RWPE2 (cell line): ENCODE measurements at regions not wholly inside any gene's neighbourhood (a gene's known extent, or its start where the extent isn't known, plus 50 kb on each side); places are given as distances from the start of the nearest gene placed in this dataset.
"Not testable (repeated sequence)": the region's sequence is repeated elsewhere in the genome, so short reads cannot be mapped to it uniquely, and the experiment has no call there.

Source experiments
- ATAC-seq: fragments of 200-7000 bp; cut with Tn5 transposase; 3 replicates; pipeline ENCODE4 v1.9.1; 2021; ENCODE audit warnings: low read depth
- DNase-seq: peaks from one replicate; pipeline ENCODE4 v3.0.0-alpha.2; 2020; ENCODE audit warnings: low spot score
- H3K27ac ChIP-seq: fragments of 450-650 bp; 2 replicates; pipeline ENCODE4 v1.5.1; 2017; ENCODE audit warnings: mild to moderate bottlenecking; ENCODE audit not compliant: poor library complexity, severe bottlenecking
- H3K27me3 ChIP-seq: fragments of 250-450 bp; sonication (Bioruptor Pico); 2 replicates; pipeline ENCODE4 v1.5.1; 2021; ENCODE audit warnings: mild to moderate bottlenecking, moderate library complexity; ENCODE audit not compliant: insufficient read depth, poor library complexity, severe bottlenecking
- H3K36me3 ChIP-seq: fragments of 250-450 bp; sonication (Bioruptor Pico); 2 replicates; pipeline ENCODE4 v1.5.1; 2020; ENCODE audit warnings: low read depth, mild to moderate bottlenecking, moderate library complexity
- H3K4me1 ChIP-seq: fragments of 250-450 bp; sonication (Bioruptor Pico); 2 replicates; pipeline ENCODE4 v1.5.1; 2021; ENCODE audit warnings: mild to moderate bottlenecking, moderate library complexity; ENCODE audit not compliant: insufficient read depth, poor library complexity, severe bottlenecking
- H3K4me3 ChIP-seq: fragments of 250-450 bp; sonication (Bioruptor Pico); 2 replicates; pipeline ENCODE4 v1.5.1; 2021; ENCODE audit warnings: mild to moderate bottlenecking, moderate library complexity; ENCODE audit not compliant: severe bottlenecking
- H3K9me3 ChIP-seq: fragments of 250-450 bp; sonication (Bioruptor Pico); 2 replicates; pipeline ENCODE4 v1.5.1; 2021; ENCODE audit warnings: mild to moderate bottlenecking, moderate library complexity; ENCODE audit not compliant: severe bottlenecking
- CTCF ChIP-seq: fragments of 450-650 bp; IDR thresholded peaks from one replicate; pipeline ENCODE4 v1.5.1; 2017; ENCODE audit warnings: mild to moderate bottlenecking, moderate library complexity; ENCODE audit not compliant: poor library complexity, severe bottlenecking

DNA sequence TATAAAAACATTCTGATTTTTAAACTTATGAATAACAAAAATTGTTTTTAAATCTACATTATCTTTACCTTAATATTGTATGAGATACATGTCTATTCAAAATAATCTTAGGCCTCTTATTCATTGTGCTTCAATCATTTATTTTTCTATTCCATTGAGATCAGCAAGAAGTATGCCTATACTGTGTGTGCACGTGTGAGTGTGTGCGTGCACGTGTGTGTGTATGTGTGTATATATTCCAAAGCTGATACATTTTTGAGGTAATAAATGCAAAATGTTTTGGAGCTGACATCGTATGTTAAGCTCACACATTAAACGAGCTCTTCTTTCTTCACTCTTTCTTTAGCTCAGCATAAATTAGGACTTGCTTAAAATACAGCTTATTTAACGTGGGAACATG, 1701.2 kb upstream of the PCDH10 start:
- Histone ChIP-seq H3K9me3 (no peaks in the 10 kb centered on the region), H3K27me3 (no peaks in the 10 kb centered on the region), H3K36me3 (no peaks in the 10 kb centered on the region), H3K4me3 (no peak overlapping the region), H3K27ac (no peak overlapping the region), H3K4me1 (no peaks in the 10 kb centered on the region)
- ATAC-seq (no peak), DNase-seq (no peak)
- TF ChIP-seq CTCF: no peak

DNA sequence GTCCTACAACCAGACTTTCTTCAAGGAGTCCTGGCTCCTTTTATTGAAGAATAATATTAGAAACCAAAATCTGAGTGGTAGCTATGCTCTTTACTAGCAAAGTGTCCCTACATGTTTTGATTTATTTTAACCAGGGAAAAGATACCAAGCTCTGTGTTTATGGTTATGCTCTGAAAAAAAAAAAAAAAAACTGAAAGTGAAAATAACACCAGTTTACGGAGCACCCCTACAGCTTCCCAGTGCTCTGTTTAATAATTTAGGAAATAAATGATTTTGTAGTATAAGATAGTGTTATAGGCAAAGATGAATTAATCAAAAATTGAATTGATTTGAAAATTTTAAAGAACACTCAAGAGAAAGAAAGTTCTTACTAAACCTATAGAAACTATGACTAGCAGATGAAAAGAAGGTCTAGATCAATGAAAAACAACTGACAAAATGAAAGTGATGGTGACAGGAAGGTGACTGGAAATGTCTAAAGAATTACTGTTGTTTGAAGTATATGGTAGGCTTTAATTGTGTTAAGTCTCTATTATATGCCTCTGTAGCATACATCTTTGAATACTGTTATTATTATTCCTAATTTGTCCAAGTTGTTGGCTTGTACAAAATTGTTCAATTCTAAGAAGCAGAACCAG, 1698.4 kb upstream of the PCDH10 start:
- no peak for TF ChIP-seq CTCF
- H3K36me3 ChIP-seq: no peaks in the 10 kb centered on the region
- no peaks in the 10 kb centered on the region for H3K27me3 ChIP-seq
- DNase-seq: no peak
- H3K4me3 ChIP-seq: no peak overlapping the region
- no peaks in the 10 kb centered on the region for H3K4me1 ChIP-seq
- no peak overlapping the region for H3K27ac ChIP-seq
- no peak for ATAC-seq
- H3K9me3 ChIP-seq: no peaks in the 10 kb centered on the region

DNA sequence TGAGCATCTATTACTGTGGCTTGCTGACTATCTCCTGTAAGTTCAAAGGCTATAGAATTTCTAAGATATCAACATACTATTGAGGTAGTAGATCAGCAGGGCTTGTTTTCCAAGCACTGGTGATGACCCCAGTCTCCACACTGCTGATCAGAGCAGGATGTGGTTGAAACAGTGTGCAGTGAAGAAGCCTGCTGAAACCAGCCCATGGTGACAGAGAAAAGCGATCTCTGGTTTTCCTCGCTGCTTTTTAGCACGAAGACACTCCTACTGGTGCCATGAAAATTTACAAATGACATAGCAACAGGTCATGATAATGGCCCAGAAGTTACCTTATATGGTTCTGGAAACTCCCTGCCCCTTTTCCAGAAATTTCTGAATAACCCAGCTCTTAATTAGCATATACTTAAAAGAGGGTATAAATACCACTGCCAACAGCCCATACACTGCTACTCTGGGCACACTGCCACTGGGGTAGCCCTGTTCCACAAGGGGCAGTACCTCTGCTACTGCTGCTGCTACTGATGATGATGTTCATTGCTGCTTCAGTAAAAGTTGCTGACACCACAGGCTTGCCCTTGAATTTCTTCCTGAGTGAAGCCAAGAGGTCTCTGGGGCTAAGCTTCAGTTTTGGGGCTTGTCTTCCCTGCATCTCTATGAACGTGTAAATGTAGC, 1689.5 kb upstream of the PCDH10 start:
- no peak overlapping the region for H3K27ac ChIP-seq
- DNase-seq: no peak

DNA sequence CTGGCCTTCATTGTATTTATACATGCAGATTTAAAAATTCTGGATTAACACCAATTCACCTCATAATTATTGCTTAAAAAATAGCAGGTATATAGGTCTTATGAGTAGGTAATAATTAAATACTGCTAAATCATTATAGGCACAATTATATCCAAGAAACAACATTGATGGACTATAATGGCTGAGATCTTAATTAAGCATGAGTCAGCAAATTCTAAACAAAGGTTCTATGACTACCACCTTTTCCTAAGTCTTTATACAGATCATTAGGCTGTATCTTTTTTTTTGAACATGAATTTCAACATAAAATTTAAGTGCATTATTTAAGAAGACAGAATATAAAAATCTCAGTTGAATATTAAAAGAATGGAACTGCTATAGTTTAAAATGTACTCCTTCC, 1678.7 kb upstream of the PCDH10 start:
- no peak for DNase-seq
- ATAC-seq: no peak
- no peaks in the 10 kb centered on the region for H3K27me3 ChIP-seq
- H3K4me3 ChIP-seq: no peak overlapping the region
- no peak for TF ChIP-seq CTCF
- no peaks in the 10 kb centered on the region for H3K9me3 ChIP-seq
- no peaks in the 10 kb centered on the region for H3K4me1 ChIP-seq
- no peak overlapping the region for H3K27ac ChIP-seq
- no peaks in the 10 kb centered on the region for H3K36me3 ChIP-seq

More for the DNA sequence above, 1689.5 kb upstream of the PCDH10 start:
- H3K4me1 ChIP-seq: no peaks in the 10 kb centered on the region
- no peaks in the 10 kb centered on the region for H3K36me3 ChIP-seq
- no peak overlapping the region for H3K4me3 ChIP-seq
- no peak; the same call in 2 of the 3 replicates for ATAC-seq
- H3K9me3 ChIP-seq: no peaks in the 10 kb centered on the region
- H3K27me3 ChIP-seq: no peaks in the 10 kb centered on the region
- no peak for TF ChIP-seq CTCF

- Histone ChIP-seq H3K27me3 (no peaks in the 10 kb centered on the region), H3K4me1 (no peaks in the 10 kb centered on the region), H3K36me3 (no peaks in the 10 kb centered on the region), H3K9me3 (no peaks in the 10 kb centered on the region), H3K27ac (no peak overlapping the region), H3K4me3 (no peak overlapping the region)
- no peak for TF ChIP-seq CTCF
- no peak for ATAC-seq
- DNase-seq: no peak
Observed at GRCh38 chr4:131488772-131489171, 1660.3 kb upstream of the PCDH10 start.

- H3K4me1 ChIP-seq, H3K27ac ChIP-seq, H3K4me3 ChIP-seq, H3K36me3 ChIP-seq, H3K27me3 ChIP-seq, DNase-seq, H3K9me3 ChIP-seq, ATAC-seq: not testable (repeated sequence)
Observed at GRCh38 chr4:131496211-131496610, 1652.9 kb upstream of the PCDH10 start.
